NCI-H2196 treated with DMSO at 0.1 percent for 48 hours (cell line): ENCODE measurements at regions not wholly inside any gene's neighbourhood (a gene's known extent, or its start where the extent isn't known, plus 50 kb on each side); places are given as distances from the start of the nearest gene placed in this dataset.

Source experiments
- DNase-seq: peaks from one replicate; lab custom pipeline; 2025; ENCODE audit not compliant: unreplicated experiment; lab: John Stamatoyannopoulos, UW

DNA sequence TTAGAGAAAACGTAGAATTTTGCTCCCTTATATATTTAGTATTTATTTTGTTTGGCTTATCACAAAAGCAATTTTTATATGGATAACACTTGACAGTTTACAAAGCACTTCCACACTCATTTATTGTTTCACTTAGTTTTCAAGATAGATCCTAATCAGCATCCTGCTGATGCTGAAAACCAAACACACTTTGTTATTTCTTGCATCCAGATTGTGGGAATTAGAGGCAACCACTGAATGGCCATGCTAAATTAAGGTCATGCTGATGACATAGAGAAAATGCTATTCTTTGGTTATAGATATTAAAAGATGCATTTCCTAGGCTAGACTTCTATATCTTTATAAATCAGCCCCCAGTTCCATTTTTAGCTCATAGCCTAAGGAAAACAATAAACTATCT is 474.1 kb upstream of the KCNMB2 start:
- no peak for DNase-seq

GRCh38 chr3:178063461-178063860 is 472.8 kb upstream of the KCNMB2 start:
- no peak for DNase-seq

DNA sequence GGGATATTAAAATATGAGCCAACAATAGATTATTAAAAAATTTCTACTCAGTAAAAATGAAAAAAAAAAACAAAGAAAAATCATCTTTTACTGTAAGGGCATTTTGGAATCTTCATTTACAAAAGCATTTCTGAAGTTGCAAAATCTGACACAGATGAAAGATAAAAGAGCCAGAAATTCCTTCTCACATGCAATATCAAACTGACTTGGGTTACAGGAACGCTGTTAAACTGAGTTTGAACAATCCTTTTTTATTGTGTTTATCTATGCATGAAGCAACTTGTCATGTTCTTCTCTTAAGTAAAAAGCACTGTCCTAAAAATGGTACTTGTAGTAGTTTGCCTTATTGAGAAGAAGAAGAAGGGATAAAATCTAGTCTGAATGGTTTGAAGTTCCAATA is 468.5 kb upstream of the KCNMB2 start:
- DNase-seq: no peak

- no peak for DNase-seq
Measured at GRCh38 chr3:178072391-178073305, 463.6 kb upstream of the KCNMB2 start.

DNA sequence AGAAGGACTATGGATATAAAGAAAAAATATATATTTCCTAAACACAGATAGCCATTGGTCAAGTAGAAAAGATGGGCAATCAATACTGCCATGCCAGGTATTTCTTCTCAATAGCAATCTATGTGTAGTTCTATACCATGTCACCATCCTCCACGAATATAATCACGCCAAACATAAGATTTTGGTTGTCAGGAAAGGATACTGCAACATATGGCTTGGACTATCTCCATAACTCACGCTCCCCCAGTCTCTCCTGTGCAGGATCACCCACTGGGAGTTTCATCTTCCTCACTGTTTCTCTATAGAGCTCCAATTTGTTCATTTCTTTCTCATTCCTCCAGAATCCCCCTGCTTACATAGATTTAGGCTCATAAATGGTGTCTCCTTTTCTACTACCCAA is 462.9 kb upstream of the KCNMB2 start:
- no peak for DNase-seq

GRCh38 chr3:178075344-178075743 is 460.9 kb upstream of the KCNMB2 start:
- DNase-seq: no peak

GRCh38 chr3:178078953-178079352 is 457.3 kb upstream of the KCNMB2 start:
- no peak for DNase-seq

GRCh38 chr3:178079966-178080365 is 456.3 kb upstream of the KCNMB2 start:
- DNase-seq: no peak

GRCh38 chr3:178082326-178082906 is 453.8 kb upstream of the KCNMB2 start:
- DNase-seq: no peak

GRCh38 chr3:178083906-178084866 is 452.1 kb upstream of the KCNMB2 start:
- DNase-seq: no peak

GRCh38 chr3:178084938-178085816 is 451.1 kb upstream of the KCNMB2 start:
- peak; percentile 97 for DNase-seq

DNA sequence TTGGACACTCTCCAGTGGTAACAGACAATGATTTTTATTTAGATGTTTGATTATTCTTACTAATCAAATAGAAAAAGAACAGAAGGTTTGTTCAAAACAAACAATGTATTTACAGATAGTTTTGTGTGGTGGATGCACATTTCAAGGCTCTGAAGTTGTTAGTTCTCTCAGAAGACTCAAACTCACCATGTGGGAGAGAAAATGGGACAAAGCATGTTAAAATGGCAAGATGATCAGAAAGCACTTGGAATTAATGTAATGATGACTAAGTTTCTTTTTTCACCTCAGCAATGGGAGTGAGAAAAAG is 450.5 kb upstream of the KCNMB2 start:
- no peak for DNase-seq

DNA sequence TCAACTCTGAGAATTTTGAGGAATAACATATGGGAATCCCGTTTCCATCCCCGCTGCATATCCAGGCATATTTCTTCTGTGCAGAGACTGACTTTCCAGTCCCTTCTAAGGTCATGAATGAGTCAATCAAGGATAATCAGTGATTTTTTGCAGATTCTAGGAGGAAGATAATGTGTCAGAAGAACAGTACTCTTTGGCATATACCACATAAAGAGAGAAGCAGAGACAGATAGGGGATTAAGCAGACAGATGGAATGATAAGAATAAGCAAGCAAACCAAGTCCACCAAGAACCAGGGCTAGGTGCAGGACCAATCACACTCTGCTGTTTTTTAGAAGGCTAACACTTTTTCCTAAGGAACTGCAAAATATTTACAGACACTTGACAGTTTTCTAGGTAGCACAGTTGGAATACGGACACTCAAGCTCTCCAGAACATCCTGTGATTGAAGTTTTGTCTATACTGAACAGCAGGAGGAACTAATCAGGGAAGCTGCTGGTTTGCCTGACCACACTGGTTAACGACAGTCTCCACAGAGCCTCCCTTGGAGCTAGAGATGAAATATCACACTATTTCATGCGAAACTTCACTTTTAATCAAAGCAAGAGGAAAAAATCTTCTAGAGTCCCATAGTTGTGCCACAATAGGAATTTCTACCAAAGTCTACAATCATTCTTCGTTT is 450.0 kb upstream of the KCNMB2 start:
- no peak for DNase-seq

GRCh38 chr3:178087376-178087775 is 448.9 kb upstream of the KCNMB2 start:
- DNase-seq: no peak

DNA sequence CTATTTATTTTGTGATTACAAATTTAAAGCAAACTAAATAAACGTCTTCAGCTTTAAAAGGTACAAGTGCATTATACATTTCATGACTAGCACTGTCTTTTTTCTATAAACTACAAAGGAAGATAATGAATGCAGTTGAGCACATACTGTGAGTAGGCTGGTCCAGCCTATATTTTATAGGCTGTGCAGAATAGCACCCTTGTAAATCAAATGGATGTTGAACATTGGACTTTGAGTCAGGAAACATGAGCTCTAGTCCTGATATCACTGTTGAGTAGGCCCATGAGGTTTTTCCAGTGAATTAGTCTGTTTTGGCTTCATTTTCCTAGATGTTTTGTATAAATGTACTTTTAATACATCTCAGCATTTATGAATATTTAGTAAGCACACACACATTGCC is 447.3 kb upstream of the KCNMB2 start:
- no peak for DNase-seq

- no peak for DNase-seq
Measured at GRCh38 chr3:178090899-178091298, 445.3 kb upstream of the KCNMB2 start.

DNA sequence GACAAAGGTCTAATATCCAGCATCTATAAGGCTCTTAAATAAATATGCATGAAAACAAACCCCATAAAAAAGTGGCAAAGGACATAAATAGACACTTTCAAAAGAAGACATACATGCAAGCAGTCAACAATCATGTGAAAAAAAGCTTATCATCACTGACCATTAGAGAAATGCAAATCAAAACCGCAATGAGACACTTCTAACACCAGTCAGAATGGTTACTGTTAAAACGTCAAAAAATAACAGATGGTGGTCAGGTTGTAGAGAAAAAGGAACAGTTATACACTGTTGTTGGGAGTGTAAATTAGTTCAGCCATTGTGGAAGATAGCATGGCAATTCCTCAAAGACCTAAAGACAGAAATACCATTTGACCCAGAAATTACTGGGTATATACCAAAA is 440.7 kb upstream of the KCNMB2 start:
- no peak for DNase-seq

- DNase-seq: no peak
Measured at GRCh38 chr3:178096955-178097354, 439.3 kb upstream of the KCNMB2 start.

DNA sequence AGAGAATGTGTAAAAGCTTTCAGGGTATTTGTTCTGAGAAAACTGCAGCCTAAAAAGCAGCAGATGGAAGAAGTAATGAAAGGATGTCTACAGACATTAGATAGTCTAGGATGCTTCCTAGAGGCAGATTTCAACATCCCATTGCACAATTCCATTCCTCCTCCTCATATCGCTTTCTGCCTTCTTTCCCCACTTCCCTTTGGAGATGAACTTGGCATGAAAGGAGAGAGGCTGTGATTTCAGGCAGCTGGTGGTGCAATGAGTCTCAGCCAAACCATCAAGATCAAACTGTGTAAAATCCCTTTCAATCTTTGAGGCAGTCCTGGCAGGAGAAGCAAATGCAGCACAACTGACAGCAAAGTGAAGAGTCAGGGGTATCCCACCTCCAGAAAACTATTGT is 438.7 kb upstream of the KCNMB2 start:
- no peak for DNase-seq

DNA sequence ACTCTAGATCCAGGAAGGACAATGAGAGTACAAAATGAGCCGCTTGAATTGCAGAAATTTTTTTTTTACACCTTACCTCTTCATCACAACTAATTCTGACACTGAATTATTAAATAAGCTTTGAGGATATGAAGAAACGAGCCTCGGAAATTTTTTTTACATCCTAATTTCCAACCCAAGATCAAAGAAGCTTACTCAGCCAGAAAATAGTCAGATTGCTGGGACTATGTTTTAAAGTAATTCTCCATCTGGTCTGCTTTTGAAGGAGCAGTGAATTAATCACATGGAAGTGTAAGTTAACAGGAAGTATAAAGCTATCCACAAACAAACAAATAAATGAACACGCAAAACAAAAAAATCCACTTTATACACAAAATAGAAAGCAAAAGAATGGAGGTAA is 437.0 kb upstream of the KCNMB2 start:
- DNase-seq: no peak
